Naive thymus-derived CD4-positive, alpha-beta T cell (primary cell): ENCODE measurements at regions not wholly inside any gene's neighbourhood (a gene's known extent, or its start where the extent isn't known, plus 50 kb on each side); places are given as distances from the start of the nearest gene placed in this dataset.
"Not testable (repeated sequence)": the region's sequence is repeated elsewhere in the genome, so short reads cannot be mapped to it uniquely, and the experiment has no call there.

ENCODE experiments used
- ATAC-seq: fragments of 150-1000 bp; cut with Tn5 transposase; 2 replicates; pipeline ENCODE4 v1.10.0; 2021; ENCODE audit warnings: mild to moderate bottlenecking, moderate library complexity
- CTCF ChIA-PET: fragments of 350-600 bp; sonication (Branson Sonifier 250); formaldehyde crosslinking; loops from one replicate; lab custom pipeline; 2021; ENCODE audit warnings: antibody characterized with exemption; lab: Charles Lee
- POLR2A ChIA-PET: fragments of 350-600 bp; sonication (Branson Sonifier 250); formaldehyde crosslinking; loops from one replicate; lab custom pipeline; 2021; ENCODE audit warnings: antibody characterized with exemption, inconsistent platforms; lab: Charles Lee
- DNase-seq, 9 donors: peaks; one replicate each; pipeline versions ENCODE4 v3.0.0 to v3.0.0-alpha.2; 2020 to 2022; ENCODE audit warnings: mixed read lengths in 1 of 9
- H3K27ac ChIP-seq: one replicate; pipeline ENCODE4 v1.7.0; 2013; ENCODE audit warnings: mild to moderate bottlenecking, low read depth, low read length, moderate library complexity
- H3K27me3 ChIP-seq, 2 donors: one replicate each; pipeline ENCODE4 v1.7.0; 2013; ENCODE audit warnings: low read length in 2 of 2, mild to moderate bottlenecking in 2 of 2, moderate library complexity in 2 of 2; ENCODE audit not compliant: control insufficient read depth in 2 of 2, insufficient read depth in 2 of 2
- H3K36me3 ChIP-seq, 3 experiments: 1 replicate in 2 of 3; 2 replicates in 1 of 3; pipeline ENCODE4 v1.7.0; 2013; ENCODE audit warnings: low read length in 3 of 3, mild to moderate bottlenecking in 3 of 3, moderate library complexity in 1 of 3; ENCODE audit not compliant: insufficient read depth in 3 of 3, control insufficient read depth in 2 of 3
- H3K4me1 ChIP-seq, 2 donors: one replicate each; pipeline ENCODE4 v1.7.0; 2013; ENCODE audit warnings: low read length in 2 of 2, mild to moderate bottlenecking in 2 of 2, moderate library complexity in 1 of 2; ENCODE audit not compliant: control insufficient read depth in 2 of 2, insufficient read depth in 2 of 2
- H3K4me3 ChIP-seq: 2 replicates; pipeline ENCODE4 v1.7.0; 2013; ENCODE audit warnings: mild to moderate bottlenecking, low read length
- H3K9me3 ChIP-seq, 3 experiments: 1 replicate in 2 of 3; 2 replicates in 1 of 3; pipeline ENCODE4 v1.7.0; 2013; ENCODE audit warnings: low read length in 3 of 3; ENCODE audit not compliant: control insufficient read depth in 2 of 3
- H3K27ac Mint-ChIP-seq, 9 donors: one replicate each; pipeline ENCODE4 v1.8.0; 2020 to 2022; ENCODE audit warnings: mixed read lengths in 9 of 9, mild to moderate bottlenecking in 8 of 9, moderate library complexity in 5 of 9, inconsistent platforms in 2 of 9
- H3K27me3 Mint-ChIP-seq, 5 donors: one replicate each; pipeline ENCODE4 v1.8.0; 2021 to 2022; ENCODE audit warnings: mixed read lengths in 5 of 5, mild to moderate bottlenecking in 1 of 5
- H3K36me3 Mint-ChIP-seq, 5 donors: one replicate each; pipeline ENCODE4 v1.8.0; 2020 to 2022; ENCODE audit warnings: mixed read lengths in 5 of 5, mild to moderate bottlenecking in 3 of 5, inconsistent platforms in 1 of 5
- H3K4me1 Mint-ChIP-seq, 7 donors: one replicate each; pipeline ENCODE4 v1.8.0; 2020 to 2022; ENCODE audit warnings: mixed read lengths in 7 of 7, mild to moderate bottlenecking in 3 of 7, inconsistent platforms in 1 of 7
- H3K4me3 Mint-ChIP-seq, 10 donors: one replicate each; pipeline ENCODE4 v1.8.0; 2020 to 2022; ENCODE audit warnings: mild to moderate bottlenecking in 10 of 10, mixed read lengths in 10 of 10, moderate library complexity in 6 of 10, inconsistent platforms in 2 of 10
- H3K9me3 Mint-ChIP-seq, 11 donors: one replicate each; pipeline ENCODE4 v1.8.0; 2020 to 2022; ENCODE audit warnings: mixed read lengths in 11 of 11, mild to moderate bottlenecking in 4 of 11, inconsistent platforms in 1 of 11, moderate library complexity in 1 of 11
- intact Hi-C, 2 donors: fragments of 100-400 bp; cut with micrococcal nuclease; formaldehyde crosslinking; loops; one replicate each; pipeline ENCODE4 v1.15.1; 2023

DNA sequence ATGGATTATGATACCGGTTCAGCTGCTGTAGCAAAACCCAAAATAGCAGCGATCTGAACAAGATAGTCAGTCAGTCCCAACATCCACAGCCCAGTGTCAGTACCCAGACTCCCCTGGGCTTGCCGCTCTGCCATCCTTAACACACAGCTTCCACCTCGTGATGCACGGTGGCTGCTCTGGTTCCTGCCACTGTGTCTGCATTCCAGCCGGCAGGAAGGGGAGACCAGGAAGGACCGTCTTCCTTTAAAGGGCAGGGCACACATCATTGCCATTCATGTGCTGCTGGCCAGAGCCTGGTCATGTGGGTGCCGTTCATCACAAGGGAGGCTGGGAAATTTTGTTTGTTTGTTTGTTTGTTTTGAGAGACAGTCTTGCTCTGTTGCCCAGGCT lies 131.0 kb upstream of the IER5L start:
- intact Hi-C loops: no loop called here
- H3K9me3 ChIP-seq: no peaks in the 10 kb centered on the region
- peaks cover 4 to 11% (median 9%) of the 10 kb centered on the region in 7 donors for H3K4me1 Mint-ChIP-seq
- H3K27ac ChIP-seq: no peak overlapping the region
- H3K27me3 ChIP-seq: no peaks in the 10 kb centered on the region
- H3K36me3 ChIP-seq: no peaks in the 10 kb centered on the region
- ATAC-seq (no peak), DNase-seq (no peak)
- no peak overlapping the region for H3K4me3 Mint-ChIP-seq
- H3K27ac Mint-ChIP-seq: no peak overlapping the region
- no peaks in the 10 kb centered on the region for H3K9me3 Mint-ChIP-seq
- CTCF ChIA-PET: interaction anchor here (0.6 kb wide), 1 partner anchor 780 kb away, joined by 3 read pairs; no protein-coding TSS in a partner anchor
- H3K36me3 Mint-ChIP-seq: no peaks in the 10 kb centered on the region
- no peaks in the 10 kb centered on the region for H3K4me1 ChIP-seq
- H3K27me3 Mint-ChIP-seq: peaks cover 0 to 2% (median 0%) of the 10 kb centered on the region in 5 donors
- POLR2A ChIA-PET: interaction anchor here (0.6 to 2.7 kb wide), 3 partner anchors 11 to 287 kb away, joined by 4 to 9 read pairs (median 4); partner anchors contain the start of gene IER5L
- H3K4me3 ChIP-seq: no peak overlapping the region

DNA sequence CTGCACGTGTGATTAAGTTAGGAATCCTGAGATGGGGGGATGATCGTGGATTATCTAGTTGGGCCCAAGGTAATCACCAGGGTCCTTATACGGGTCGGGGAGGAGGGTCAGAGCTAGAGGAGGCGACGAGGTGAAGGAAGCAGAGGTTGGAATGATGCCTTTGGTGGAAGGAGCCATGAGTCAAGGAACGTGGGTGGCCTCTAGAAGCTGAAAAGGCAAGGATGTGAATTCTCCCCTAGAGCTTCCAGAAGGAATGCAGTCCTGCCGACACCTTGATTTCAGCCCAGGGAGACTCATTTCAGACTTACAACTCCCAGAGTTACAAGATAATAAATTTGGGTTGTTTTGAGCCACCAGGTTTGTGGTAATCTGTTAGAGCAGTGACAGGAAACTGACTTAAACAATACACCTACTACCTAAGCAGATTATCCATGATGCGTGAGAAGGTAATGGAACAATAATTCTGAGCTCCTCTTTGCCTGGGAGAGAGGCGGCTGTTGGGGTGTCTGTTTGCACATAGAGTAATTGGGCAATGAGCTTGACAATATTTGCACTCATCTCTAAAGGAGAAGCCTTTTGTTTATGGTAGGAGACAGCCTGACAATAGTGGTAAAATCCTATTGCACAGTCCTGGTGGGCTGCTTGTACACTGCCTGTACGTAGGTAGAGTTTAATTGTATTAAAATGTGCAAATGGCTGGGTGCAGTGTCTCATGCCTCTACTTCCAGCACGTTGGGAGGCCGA lies 129.3 kb upstream of the IER5L start:
- ChIA-PET POLR2A (interaction anchor here (1.3 kb wide), 1 partner anchor 70 kb away, joined by 3 read pairs; no protein-coding TSS in a partner anchor), CTCF (interaction anchor here (1.1 to 1.3 kb wide), 2 partner anchors 13 to 130 kb away, joined by 3 to 4 read pairs; partner anchors contain the start of gene IER5L)
- DNase-seq (peak in 2 of 9 donors; percentile 13), ATAC-seq (no peak)
- Histone ChIP-seq H3K4me1 (no peaks in the 10 kb centered on the region), H3K27ac (no peak overlapping the region), H3K27me3 (no peaks in the 10 kb centered on the region), H3K4me3 (no peak overlapping the region), H3K9me3 (no peaks in the 10 kb centered on the region), H3K36me3 (no peaks in the 10 kb centered on the region)
- H3K9me3 Mint-ChIP-seq: peaks cover 0 to 3% (median 0%) of the 10 kb centered on the region in 11 donors
- H3K4me1 Mint-ChIP-seq: peaks cover 4 to 11% (median 8%) of the 10 kb centered on the region in 7 donors
- peak overlapping the region in 3 of 9 donors; percentile 37 to 66 (median 51) for H3K27ac Mint-ChIP-seq
- H3K27me3 Mint-ChIP-seq: peaks cover 0 to 8% (median 0%) of the 10 kb centered on the region in 5 donors
- H3K4me3 Mint-ChIP-seq: peak overlapping the region in 1 of 10 donors; percentile 17
- intact Hi-C loops: no loop called here
- peaks cover 0 to 2% (median 0%) of the 10 kb centered on the region in 5 donors for H3K36me3 Mint-ChIP-seq

DNA sequence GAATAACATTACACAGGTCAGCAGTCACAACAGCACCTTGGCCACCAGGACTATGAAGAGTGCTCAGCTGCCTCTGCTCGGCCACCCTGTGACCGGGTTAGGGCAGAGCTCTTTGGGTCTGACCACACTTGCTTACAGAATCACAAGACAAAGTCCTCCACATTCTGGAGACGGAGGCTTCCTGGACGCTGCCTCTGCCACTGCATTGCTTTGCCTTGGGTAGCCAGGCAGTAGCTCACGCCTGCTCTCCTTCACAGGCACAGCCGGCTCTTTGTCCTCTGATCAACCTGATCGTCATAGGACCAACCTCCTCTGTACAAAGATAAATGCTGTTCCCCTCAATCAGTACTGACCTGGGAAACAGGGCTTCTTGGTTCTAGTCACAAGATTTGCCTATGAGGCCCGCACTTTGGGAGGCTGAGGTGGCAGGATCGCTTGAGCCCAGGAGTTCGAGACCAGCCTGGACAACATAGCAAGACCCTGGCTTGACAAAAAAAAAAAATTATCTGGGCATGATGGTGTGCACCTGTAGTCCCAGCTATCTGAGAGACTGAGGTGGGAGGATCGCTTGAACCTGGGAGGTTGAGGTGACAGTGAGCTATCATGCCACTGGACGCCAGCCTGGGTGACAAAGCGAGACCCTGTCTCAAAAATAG lies 128.4 kb upstream of the IER5L start:
- no peak for ATAC-seq
- H3K4me1 Mint-ChIP-seq: peaks cover 0 to 11% (median 8%) of the 10 kb centered on the region in 7 donors

DNA sequence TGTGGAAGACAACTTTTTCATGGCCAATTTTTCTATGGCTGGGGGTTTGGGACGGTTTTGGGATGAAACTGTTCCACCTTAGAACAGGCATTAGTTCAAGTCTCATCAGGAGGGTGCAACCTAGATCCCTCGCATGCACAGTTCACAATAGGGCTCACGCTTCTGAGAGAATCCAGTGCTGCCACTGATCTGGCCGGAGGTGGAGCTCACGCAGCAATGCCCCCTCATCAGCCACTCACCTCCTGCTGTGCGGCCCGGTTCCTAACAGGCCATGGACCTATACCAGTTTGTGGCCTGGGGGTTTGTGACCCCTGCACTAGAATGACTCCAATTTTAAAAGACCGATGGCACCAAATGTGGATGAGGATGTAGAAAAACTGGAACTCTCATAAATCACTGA lies 127.2 kb upstream of the IER5L start:
- CTCF ChIA-PET: no interaction called here
- ATAC-seq: no peak

More for the DNA sequence above, 128.4 kb upstream of the IER5L start:
- intact Hi-C loops: no loop called here
- Mint-ChIP-seq H3K4me3 (no peak overlapping the region), H3K27ac (no peak overlapping the region), H3K36me3 (peaks cover 0 to 4% (median 0%) of the 10 kb centered on the region in 5 donors), H3K27me3 (peaks cover 0 to 8% (median 0%) of the 10 kb centered on the region in 5 donors), H3K9me3 (peaks cover 0 to 3% (median 0%) of the 10 kb centered on the region in 11 donors)
- Histone ChIP-seq H3K36me3 (no peaks in the 10 kb centered on the region), H3K27ac (no peak overlapping the region), H3K4me1 (no peaks in the 10 kb centered on the region), H3K4me3 (no peak overlapping the region), H3K27me3 (no peaks in the 10 kb centered on the region), H3K9me3 (no peaks in the 10 kb centered on the region)
- CTCF ChIA-PET: no interaction called here
- POLR2A ChIA-PET: interaction anchor here (1.3 kb wide), 1 partner anchor 69 kb away, joined by 3 read pairs; no protein-coding TSS in a partner anchor
- peak in 1 of 9 donors; percentile 19 for DNase-seq

GRCh38 chr9:129301941-129302340 lies 123.9 kb upstream of the IER5L start:
- intact Hi-C loops: no loop called here
- Histone ChIP-seq H3K4me3 (no peak overlapping the region), H3K36me3 (no peaks in the 10 kb centered on the region), H3K4me1 (no peaks in the 10 kb centered on the region), H3K9me3 (no peaks in the 10 kb centered on the region), H3K27me3 (no peaks in the 10 kb centered on the region), H3K27ac (no peak overlapping the region)
- POLR2A ChIA-PET: no interaction called here
- Mint-ChIP-seq H3K9me3 (peaks cover 0 to 20% (median 0%) of the 10 kb centered on the region in 11 donors), H3K4me3 (no peak overlapping the region), H3K4me1 (peaks cover 0 to 3% (median under 1%) of the 10 kb centered on the region in 7 donors), H3K27ac (no peak overlapping the region), H3K36me3 (peaks cover 0 to 13% (median 0%) of the 10 kb centered on the region in 5 donors), H3K27me3 (peaks cover 0 to 29% (median 0%) of the 10 kb centered on the region in 5 donors)
- no peak for DNase-seq
- no peak for ATAC-seq
- CTCF ChIA-PET: no interaction called here

More for the DNA sequence above, 127.2 kb upstream of the IER5L start:
- Histone ChIP-seq H3K27ac (no peak overlapping the region), H3K9me3 (no peaks in the 10 kb centered on the region), H3K4me1 (no peaks in the 10 kb centered on the region), H3K36me3 (no peaks in the 10 kb centered on the region), H3K27me3 (no peaks in the 10 kb centered on the region), H3K4me3 (no peak overlapping the region)
- Mint-ChIP-seq H3K36me3 (peaks cover 0 to 8% (median 0%) of the 10 kb centered on the region in 5 donors), H3K4me1 (peaks cover 0 to 11% (median 8%) of the 10 kb centered on the region in 7 donors), H3K27ac (no peak overlapping the region), H3K9me3 (peaks cover 0 to 8% (median 0%) of the 10 kb centered on the region in 11 donors), H3K4me3 (no peak overlapping the region), H3K27me3 (peaks cover 0 to 8% (median 0%) of the 10 kb centered on the region in 5 donors)
- peak in 1 of 9 donors; percentile 12 for DNase-seq
- POLR2A ChIA-PET: no interaction called here
- intact Hi-C loops: no loop called here

DNA sequence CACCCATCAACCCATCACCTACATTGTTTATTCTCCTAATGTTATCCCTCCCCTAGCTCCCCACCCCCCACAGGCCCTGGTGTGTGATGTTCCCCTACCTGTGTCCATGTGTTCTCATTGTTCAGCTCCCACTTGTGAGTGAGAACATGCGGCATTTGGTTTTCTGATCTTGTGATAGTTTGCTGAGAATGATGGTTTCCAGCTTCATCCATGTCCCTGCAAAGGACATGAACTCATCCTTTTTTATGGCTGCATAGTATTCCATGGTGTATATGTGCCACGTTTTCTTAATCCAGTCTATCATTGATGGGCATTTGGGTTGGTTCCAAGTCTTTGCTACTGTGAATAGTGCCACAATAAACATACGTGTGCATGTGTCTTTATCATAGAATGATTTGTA lies 118.1 kb upstream of the IER5L start:
- H3K27me3 ChIP-seq, H3K27ac Mint-ChIP-seq, H3K4me1 Mint-ChIP-seq, H3K4me1 ChIP-seq, H3K4me3 Mint-ChIP-seq, DNase-seq, ATAC-seq, intact Hi-C loops, H3K27ac ChIP-seq, CTCF ChIA-PET, POLR2A ChIA-PET, H3K9me3 ChIP-seq, H3K4me3 ChIP-seq, H3K36me3 ChIP-seq: not testable (repeated sequence)
- Mint-ChIP-seq H3K27me3 (peaks cover 0 to 29% (median 0%) of the 10 kb centered on the region in 5 donors), H3K9me3 (peaks cover 0 to 27% (median 2%) of the 10 kb centered on the region in 11 donors), H3K36me3 (peaks cover 0 to 15% (median 0%) of the 10 kb centered on the region in 5 donors)
